UCSD-AML1 (cell line): ENCODE measurements at regions not wholly inside any gene's neighbourhood (a gene's known extent, or its start where the extent isn't known, plus 50 kb on each side); places are given as distances from the start of the nearest gene placed in this dataset.
"Not testable (repeated sequence)": the region's sequence is repeated elsewhere in the genome, so short reads cannot be mapped to it uniquely, and the experiment has no call there.

Experiments used
- DNase-seq: peaks from one replicate; lab custom pipeline; 2025; ENCODE audit not compliant: unreplicated experiment; lab: John Stamatoyannopoulos, UW

DNA sequence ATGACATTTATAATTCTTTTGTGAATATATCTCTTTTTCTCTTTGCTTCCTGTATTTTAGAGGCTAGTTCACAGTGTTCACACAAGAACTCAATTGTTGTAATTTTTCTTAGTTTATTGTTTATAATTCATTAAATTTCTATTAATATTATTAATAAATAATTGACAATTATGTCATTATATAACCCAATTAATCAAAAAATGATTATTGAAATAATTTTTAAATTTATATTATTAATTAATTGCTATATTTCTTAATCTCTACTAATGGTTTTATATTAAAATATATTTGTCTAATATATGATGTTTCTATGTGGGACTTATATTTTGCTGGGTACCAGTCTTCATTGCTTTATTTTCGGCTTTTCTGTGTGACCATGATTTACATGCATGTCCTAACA is 618.4 kb downstream of the CDH9 start:
- DNase-seq, result no peak

DNA sequence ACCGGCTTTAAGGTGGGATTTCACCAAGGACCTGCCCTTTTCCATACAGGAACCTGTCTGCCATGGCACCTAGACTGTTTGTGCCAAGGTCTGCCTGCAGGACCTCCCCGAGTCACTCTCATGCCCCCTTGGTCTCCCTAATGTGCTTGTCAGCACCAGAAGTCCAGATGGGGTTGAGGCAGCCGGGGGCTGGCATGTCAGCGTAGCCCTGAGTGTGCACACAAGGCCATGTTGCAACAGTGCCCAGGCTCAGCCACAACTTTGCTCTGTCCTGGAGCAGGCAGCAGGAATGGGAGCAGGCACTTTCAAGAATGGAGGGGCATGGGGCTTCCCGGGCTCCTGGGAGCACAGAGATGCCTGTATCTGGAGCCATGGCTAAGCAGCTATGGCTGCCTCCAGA is 621.5 kb downstream of the CDH9 start:
- no peak for DNase-seq

DNA sequence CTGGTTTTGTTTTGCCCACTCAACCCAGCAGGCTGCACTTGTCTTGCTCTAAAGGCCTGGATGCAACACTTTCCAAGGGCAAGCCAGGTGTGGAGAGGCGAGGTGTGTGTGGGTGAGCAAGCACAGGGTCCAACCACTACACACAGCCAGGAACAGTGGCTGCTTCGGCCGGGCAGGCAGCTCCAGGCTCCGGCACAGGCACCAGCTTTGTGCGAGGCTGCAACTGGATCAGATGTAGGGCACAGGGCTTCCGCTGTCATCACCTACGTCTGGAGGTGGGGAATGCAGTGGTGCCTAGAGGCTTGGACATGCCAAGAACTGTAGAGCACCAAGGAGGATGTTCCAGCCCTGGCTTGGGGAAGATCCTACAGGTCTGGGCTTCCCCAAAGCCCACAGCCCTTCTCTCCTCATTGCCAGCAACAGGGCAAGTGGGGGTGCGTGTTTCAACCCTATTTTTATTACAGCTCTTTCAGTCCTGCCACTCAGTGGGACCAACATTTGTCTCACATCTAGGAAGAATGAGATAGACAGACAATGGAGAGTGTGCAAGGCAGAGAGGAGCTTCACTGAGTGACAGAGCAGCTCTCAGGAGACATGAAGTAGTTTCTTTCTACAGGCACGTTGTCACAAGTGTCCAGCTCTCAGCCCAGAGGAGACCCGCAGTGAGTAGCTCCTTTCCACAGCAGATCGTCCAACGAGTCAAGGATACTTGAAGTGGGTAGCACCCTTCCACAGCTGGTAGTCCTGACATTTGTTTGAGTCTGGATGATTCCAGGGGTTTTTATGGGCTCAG is 622.2 kb downstream of the CDH9 start:
- no peak for DNase-seq

DNA sequence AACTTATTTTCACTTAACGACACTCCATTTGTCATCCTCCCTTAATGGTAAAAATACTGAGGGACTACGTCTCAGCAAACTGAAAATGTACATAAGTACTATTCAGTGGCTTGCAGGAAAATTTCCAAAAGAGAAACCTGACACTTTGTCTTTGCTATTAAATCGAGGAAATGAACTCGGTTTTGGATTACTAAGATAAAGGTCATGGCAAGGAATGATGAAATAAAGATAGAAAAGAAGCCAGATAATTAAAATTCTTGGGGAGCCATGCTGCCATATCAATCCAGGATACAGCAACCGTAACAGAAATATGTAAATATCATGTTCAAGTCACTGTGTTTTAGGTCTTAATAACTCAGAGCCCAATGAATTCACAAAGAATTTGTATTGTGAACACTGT is 647.8 kb downstream of the CDH9 start:
- DNase-seq, result no peak

DNA sequence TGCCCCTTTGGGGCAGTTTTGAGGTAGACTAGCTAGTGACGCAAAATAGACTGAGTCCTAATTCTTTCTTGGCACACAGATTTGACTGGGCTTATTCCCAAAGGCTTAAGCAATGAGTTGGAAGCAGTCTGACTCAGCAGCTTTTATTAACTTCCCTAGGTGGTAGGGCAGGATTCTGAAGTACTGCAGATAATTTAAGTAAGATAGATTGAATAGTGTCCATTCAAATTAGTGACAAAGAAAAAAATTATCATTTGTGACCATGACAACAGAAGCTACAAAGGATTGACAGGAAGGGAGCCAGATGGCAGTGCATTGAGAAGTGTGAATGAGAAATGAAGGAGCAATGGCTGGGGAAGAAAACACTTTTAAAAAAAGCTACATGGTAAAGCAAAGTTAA is 649.4 kb downstream of the CDH9 start:
- DNase-seq, result no peak

DNA sequence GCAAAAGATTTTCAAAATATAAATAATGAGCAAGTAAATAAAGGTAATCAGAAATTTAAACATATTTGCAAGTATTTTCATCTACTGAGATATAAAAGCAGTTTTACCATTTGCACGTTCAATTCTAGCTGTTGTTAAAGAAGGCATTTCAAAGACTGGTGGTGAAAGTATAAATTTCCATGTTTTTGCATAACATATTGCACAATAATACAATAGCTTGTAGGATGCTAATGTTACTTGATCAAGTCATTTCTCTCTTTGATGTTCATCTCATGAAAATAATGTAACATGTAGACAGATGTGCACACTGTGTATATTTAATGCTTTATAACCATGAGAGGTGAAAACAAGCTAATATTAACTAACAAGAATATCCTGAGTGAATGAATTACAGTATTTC is 651.9 kb downstream of the CDH9 start:
- DNase-seq, result no peak

DNA sequence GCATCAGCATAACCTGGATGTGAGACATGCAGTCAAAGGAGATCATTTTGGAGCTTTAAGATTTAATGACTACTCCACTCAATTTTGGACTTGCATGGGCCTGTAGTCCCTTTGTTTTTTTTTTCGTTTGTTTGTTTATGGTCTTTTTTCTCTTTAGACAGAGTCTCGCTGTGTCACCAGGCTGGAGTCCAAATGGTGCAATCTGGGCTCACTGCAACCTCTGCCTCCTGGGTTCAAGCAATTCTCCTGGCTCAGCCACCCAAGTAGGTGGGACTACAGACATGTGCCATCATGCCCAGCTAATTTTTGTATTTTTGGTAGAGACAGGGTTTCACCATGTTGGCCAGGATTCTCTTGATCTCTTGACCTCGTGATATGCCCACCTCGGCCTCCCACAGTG is 673.8 kb downstream of the CDH9 start:
- not testable (repeated sequence) for DNase-seq

DNA sequence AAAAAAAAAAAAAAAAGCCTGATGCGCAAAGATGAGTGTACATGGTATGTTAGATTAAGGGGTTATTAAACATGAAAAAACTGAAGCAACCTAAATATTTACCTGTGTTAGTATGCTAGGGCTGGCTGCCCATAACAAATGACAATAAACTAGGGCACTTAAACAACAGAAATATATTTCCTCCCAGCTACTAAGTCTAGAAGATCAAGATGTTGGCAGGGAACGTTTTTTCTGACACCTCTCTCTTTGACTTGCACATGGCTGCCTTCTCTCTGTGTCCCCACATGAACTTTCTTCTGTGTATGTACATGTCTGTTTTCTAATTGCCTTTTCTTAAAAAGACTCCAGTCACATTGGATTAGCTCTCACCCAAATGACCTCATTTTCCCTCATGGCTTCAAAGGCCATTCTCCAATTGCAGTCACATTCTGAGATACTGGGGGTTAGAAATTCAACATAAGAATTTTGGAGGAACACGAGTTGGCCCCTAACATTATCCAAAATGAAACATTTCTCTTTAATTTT is 694.5 kb downstream of the CDH9 start:
- no peak for DNase-seq

DNA sequence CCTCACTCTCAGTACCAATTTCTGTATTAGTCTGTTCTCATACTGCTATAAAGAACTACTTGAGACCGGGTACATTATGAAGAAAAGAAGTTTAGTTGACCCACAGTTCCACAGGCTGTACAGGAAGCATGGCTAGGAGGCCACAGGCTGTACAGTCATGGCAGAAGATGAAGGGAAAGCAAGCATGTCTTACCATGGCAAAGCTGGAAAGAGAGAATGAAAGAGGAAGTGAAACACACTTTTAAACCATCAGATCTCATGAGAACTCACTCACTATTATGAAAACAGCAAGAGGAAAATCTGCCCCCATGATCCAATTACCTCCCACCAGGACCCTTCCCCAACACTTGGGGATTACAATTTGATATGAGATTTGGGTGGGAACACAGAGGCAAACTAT is 698.8 kb downstream of the CDH9 start:
- DNase-seq, result no peak

DNA sequence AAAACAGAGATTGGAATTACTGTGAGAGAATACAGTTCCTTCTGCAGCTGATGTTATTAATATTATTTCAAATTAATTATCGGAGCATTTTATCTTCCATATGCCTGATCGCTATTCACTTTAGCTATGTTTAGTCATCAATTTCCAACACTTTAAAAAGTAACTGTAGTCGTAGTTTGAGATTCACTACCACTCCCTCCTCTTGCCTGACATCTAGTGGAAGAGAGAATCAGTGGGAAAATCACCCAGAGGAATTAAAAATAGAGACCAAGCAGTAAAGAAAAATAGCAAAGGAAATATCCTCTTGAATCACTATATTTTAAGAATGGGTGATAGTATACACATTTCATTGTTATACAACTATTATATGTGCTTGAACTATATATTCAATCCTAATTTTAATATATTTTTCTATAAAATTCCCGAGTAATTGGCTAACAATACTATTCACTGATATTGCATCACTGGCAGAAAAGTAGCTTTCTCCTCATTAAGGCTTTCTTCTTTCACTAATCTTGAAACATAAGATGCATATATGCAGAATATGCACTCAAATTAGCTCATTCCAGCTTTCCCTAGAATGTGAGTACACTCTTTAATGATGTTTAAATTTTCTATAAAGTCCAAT is 708.7 kb downstream of the CDH9 start:
- no peak for DNase-seq

DNA sequence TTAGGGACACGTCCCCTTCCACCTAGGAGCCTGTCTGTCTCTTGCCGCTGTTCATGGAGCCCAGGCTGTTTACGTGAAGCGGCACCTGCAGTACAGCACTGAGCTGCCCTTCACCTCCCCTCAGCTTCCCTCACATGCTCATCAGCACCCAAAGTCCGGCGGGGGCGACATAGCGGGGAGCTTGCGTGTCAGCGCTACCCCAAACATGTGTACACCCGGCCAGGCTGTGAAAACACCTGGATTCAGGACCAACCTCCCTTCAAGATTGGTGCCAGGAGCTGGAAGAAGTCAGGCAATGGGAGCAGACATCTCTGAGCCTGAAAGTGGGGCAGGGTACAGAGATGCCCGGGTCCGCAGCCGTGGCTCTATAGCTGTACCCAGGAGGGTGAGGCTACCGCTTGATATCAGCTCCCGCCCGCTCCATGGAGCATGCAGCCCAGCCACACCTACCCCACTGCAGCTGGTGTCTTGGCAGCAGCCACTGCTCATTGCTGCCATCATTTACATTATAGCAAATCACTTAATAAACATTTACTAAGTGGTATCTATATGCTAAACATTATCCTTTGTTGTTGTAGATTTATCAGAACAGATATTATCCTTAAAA is 712.1 kb downstream of the CDH9 start:
- DNase-seq, result no peak

DNA sequence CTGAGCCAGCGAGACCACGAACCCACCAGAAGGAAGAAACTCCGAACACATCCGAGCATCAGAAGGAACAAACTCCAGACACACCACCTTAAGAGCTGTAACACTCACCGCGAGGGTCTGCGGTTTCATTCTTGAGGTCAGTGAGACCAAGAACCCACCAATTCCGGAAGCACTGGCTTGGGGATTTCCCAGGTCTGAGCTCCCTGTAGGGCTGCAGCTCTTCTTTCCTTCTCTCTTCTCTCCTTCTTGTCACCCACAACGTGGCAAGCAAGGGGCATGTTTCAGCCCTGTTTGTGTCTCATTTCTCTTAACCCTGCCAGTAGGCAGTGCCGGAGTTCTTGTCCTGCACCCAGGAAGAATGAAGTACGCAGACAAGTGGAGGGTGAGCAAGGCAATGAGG is 713.0 kb downstream of the CDH9 start:
- not testable (repeated sequence) for DNase-seq

DNA sequence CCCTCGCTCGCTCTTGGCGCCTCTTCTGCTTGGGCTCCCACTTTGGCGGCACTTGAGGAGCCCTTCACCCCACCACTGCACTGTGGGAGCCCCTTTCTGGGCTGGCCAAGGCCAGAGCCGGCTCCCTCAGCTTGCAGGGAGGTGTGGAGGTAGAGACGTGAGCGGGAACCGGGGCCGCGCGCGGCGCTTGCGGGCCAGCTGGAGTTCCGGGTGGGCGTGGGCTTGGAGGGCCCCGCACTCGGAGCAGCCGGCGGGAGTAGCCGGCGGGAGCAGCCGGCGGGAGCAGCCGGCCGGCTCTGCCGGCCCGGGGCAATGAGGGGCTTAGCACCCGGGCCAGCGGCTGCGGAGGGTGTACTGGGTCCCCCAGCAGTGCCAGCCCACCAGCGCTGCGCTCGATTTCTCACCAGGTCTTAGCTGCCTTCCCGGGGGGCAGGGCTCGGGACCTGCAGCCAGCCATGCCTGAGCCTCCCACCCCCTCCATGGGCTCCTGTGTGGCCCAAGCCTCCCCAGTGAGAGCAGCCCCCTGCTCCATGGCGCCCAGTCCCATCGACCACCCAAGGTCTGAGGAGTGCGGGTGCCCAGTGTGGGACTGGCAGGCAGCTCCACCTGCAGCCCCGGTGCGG is 714.0 kb downstream of the CDH9 start:
- DNase-seq, result not testable (repeated sequence)

DNA sequence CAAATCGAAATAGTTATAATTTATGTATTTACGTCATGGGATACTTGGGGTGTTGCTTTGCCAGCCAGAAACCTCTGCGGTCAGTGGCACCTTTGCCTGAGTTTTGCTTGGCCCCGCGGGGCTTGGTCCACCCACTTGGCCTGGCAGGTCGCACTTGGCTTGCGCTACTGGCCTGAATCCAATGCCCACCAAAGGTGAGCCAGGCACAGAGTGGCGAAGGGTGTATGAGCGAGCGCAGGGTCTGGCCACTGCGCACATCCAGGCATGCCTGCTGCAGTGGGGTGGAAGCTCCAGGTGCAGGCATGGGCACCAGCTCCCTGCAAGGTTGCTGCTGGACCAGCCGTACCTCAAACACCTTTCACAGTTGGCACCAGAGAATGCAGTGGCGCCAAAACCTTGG is 714.6 kb downstream of the CDH9 start:
- no peak for DNase-seq

DNA sequence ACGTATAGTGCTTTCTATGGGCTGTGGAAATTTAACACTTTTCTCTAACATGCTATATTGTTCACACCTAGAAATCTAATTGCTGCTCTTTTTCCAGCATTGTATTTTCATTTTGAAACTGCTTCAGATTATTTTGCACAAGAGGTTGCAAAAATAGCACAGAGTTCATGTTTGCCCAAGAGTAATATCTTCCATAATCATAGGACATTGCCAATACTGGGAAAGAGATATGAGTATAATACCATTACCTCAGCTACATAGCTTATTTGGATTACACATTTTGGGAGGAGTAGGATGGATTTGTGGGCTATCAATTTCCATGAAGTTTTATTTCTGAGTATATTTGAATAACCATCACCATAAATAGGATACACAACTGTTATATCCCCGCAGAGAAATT is 717.1 kb downstream of the CDH9 start:
- DNase-seq, result no peak

DNA sequence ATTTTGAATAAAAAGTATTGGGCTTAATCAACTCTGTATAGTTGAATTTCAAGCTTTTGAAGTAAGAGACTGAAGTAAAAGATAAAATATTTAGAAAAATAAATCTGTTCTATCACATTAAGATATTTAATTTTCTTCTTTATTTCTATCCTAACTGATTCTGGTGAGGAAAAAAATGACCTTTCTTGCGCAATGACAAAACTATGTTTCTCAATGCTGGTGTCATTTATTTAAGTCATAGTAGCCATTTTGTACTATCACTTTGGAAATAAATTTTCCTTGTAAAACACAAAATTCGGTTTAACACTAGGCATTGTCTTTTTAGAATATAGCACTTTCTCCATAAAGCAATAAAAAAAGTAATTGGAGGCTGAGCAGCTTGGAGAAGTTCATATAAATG is 728.0 kb downstream of the CDH9 start:
- DNase-seq, result no peak

DNA sequence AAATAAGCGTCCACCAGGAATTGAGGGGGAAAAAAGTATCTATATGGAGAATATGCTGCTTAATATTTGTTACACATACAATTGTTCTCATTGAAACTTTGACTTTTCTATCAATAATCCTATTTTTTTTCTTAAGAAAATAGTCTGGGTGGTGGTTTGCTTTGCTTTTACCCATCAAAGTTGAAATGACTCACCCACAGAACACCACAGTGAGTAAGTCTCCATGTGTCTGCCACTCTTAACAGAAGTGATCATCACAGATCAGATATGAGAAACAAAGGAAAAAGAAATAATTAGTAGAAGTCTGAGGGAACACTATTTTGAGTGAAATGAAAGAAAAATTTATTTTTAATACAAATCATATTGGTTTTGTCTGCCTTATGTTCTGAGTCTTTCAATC is 742.8 kb downstream of the CDH9 start:
- DNase-seq, result no peak

DNA sequence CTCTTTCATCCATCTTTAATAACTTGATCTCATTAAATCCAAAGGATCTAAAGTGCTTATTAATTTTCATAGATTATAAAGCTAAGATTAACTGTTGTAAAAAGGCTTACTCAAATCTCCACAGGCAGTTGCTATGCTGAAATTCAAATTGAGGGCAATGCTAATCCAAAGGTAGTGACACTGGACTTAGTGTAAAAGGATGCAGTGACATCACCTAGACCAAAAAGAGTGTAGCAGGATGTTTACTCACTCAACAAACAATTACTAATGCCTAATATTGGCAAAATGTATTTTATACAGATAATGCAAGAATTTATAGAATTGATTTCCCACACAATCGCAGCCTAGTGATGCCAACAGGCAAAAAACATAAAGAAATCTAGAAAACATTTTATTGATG is 756.2 kb downstream of the CDH9 start:
- DNase-seq, result no peak

DNA sequence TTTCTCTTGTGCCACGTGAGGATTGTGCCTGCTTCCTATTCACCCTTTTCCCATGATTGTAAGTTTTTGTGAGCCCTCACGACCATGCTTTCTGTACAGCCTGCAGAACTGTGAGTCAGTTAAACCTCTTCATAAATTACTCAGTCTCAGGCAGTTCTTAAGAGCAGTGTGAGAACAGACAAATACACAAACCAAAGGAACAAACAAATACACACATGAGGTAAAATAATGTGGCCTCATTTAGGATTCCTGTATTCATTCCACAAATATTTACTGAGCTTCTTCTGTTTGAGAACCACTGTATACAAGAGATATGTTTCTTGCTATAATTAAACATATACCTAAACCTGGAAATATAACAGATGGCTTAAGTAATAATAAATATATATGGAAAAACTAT is 760.3 kb downstream of the CDH9 start:
- DNase-seq, result no peak

DNA sequence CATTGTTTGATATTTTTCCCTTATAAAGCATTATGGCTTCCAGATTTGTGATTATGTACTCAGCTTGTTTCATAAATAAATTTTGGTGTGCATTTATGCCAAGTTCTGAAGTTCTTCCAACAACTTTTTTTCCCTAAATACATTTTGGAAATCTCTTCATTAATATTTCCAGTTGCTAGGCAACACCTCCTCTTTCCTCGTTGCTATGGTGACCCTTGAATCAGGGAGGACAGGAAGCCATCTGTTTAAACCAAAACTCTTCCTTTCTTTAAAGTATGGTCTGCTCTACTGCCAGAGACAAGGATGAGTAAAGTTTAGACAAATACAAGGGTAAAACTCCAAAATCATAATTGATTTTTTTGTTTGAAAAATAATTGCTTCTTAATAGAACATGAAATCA is 779.3 kb downstream of the CDH9 start:
- DNase-seq, result no peak

DNA sequence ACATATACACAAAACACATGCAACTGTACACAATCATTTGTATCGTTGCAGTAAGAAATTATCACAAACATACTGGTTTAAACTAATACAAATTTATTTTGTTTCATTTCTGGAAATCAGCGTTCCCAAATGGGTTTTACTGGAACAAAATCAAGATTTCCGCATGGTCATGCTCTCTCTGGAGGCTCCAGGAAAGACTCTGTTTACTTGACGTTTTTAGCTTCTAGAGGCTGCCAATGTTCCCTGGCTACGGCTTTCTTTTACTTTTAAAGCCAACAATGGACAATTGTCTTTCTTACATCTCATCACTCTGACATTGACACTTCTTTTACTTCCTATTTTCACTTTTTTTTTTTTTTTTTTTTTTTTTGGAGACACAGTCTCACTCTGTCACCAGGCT is 793.1 kb downstream of the CDH9 start:
- DNase-seq, result no peak

DNA sequence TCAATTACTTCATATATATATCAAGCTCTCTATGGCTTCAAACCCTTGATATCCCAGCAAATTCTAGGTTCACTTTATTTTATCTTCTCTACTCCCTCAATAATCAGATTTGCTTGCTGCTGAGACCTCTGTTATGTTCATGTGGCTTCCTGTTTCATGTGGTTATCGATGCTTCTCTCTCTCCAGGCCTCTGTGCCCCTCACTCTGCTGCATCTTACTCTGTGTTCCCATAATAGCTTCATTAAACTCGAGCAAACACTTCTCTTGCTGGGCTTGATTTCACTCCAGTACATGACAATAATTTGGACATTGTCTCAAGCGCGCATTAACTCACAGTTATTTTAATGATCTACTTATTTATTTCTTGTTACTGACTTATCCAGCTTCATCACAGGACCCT is 798.8 kb downstream of the CDH9 start:
- no peak for DNase-seq
